Ovary (tissue), 3 donors: ENCODE measurements at regions not wholly inside any gene's neighbourhood (a gene's known extent, or its start where the extent isn't known, plus 50 kb on each side); places are given as distances from the start of the nearest gene placed in this dataset.

ENCODE experiments used
- CTCF ChIP-seq, 3 donors: fragments of 450-650 bp in 2 of 3; fragments of 200-600 bp in 1 of 3; IDR thresholded peaks; one replicate each; pipeline versions ENCODE4 v1.5.1 to v1.8.0; 2016 to 2022; ENCODE audit warnings: antibody characterized with exemption in 3 of 3, mild to moderate bottlenecking in 1 of 3
- POLR2A ChIP-seq: fragments of 450-650 bp; IDR thresholded peaks from one replicate; pipeline ENCODE4 v1.6.1; 2017; ENCODE audit warnings: antibody characterized with exemption, mild to moderate bottlenecking, moderate library complexity
- donor health status: DM: no; HTN: no; CAD: no.

GRCh38 chr10:21280037-21280436 lies 245.4 kb downstream of the SKIDA1 start:
- no peak for TF ChIP-seq POLR2A
- no peak for TF ChIP-seq CTCF (IDR thresholded peaks at IDR 0.05)
